SK-N-MC (cell line): ENCODE measurements at regions not wholly inside any gene's neighbourhood (a gene's known extent, or its start where the extent isn't known, plus 50 kb on each side); places are given as distances from the start of the nearest gene placed in this dataset.
A peak's percentile ranks its signal among the peaks of the same experiment; 100 is the strongest.

Source experiments
- DNase-seq: peaks from one replicate; pipeline ENCODE4 v3.0.0-alpha.2; 2011; ENCODE audit warnings: low read depth, low spot score
- H3K27ac ChIP-seq: fragments of 200-600 bp; sonication (generic); 2 replicates; pipeline ENCODE4 v1.5.1; 2016; ENCODE audit warnings: mixed run types
- H3K36me3 ChIP-seq: fragments of 200-600 bp; sonication (generic); 2 replicates; pipeline ENCODE4 v1.6.1; 2017; ENCODE audit warnings: antibody characterized with exemption, low read length, mixed read lengths; ENCODE audit not compliant: insufficient read depth
- H3K4me3 ChIP-seq: fragments of 200-600 bp; sonication (generic); 2 replicates; pipeline ENCODE4 v1.5.1; 2016
- H3K9ac ChIP-seq: fragments of 200-600 bp; sonication (generic); 2 replicates; pipeline ENCODE4 v1.8.0; 2017; ENCODE audit warnings: mixed run types, mixed read lengths; ENCODE audit not compliant: insufficient read length
- H3K9me3 ChIP-seq: fragments of 200-600 bp; sonication (generic); 2 replicates; pipeline ENCODE4 v1.6.1; 2017; ENCODE audit warnings: low read depth, mild to moderate bottlenecking, antibody characterized with exemption, low read length, moderate library complexity, mixed read lengths
- EZH2 ChIP-seq: fragments of 200-600 bp; sonication (generic); IDR thresholded peaks from one replicate; pipeline ENCODE4 v1.6.1; 2017; ENCODE audit warnings: antibody characterized with exemption
- FOXP2 ChIP-seq: optimal IDR thresholded peaks from 2 replicates; pipeline ENCODE3; 2011; ENCODE audit warnings: mild to moderate bottlenecking, moderate library complexity; ENCODE audit not compliant: insufficient read depth; ENCODE audit errors: extremely low read length, control extremely low read depth
- POLR2AphosphoS5 ChIP-seq: IDR thresholded peaks from 2 replicates; pipeline ENCODE4 v1.6.1; 2012; ENCODE audit warnings: mild to moderate bottlenecking, low read depth, low read length, borderline replicate concordance

DNA sequence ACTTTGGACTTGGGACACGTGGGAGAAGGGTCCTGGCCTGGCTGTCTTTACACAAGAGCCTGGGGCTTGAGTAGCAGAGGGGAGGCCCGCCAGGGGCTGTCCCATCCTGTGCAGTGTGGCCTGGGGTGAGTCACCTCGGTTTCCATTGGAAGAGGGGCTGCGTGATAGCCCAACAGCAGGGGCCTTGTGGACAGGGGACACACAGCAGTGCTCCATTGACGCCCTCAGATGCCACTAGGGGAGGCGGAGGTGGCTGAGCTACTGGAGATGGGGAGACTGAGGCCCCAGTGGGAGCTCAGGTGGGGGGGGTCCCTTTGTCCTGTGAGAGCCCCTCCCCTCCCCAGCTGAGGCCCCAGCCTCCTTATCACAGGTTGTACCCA lies 50.0 kb upstream of the RNU6ATAC start:
- no peak for DNase-seq
- Histone ChIP-seq H3K4me3 (no peak overlapping the region), H3K36me3 (no peaks in the 10 kb centered on the region), H3K9ac (no peak overlapping the region), H3K27ac (no peak overlapping the region), H3K9me3 (no peaks in the 10 kb centered on the region)
- no peak for TF ChIP-seq EZH2
- TF ChIP-seq FOXP2 = no peak
- no peak for TF ChIP-seq POLR2AphosphoS5

- Histone ChIP-seq H3K4me3 (no peak overlapping the region), H3K36me3 (no peaks in the 10 kb centered on the region), H3K9ac (peak overlapping the region; percentile 61), H3K27ac (peak overlapping the region; percentile 54; the same call in 1 of the 2 replicates), H3K9me3 (no peaks in the 10 kb centered on the region)
- no peak for DNase-seq
- TF ChIP-seq POLR2AphosphoS5 = no peak
- no peak for TF ChIP-seq FOXP2
- no peak for TF ChIP-seq EZH2
Observed at GRCh38 chr9:134214766-134215419, 50.5 kb upstream of the RNU6ATAC start.

DNA sequence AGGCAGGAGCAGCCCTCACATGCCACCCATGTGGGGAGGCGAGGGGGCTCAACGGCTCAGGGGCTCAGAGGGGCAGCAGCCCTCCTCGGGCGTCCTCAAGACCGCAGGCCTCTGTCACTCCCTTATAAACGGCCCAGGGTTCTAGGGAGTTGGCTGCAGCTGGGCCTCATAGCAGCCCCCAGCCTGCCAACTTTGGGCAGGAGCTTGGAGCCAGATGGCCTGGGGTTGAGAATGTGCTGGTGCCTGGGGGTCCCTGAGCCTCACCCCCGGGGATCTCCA lies 51.0 kb upstream of the RNU6ATAC start:
- TF ChIP-seq POLR2AphosphoS5 (no peak), EZH2 (no peak), FOXP2 (no peak)
- DNase-seq = no peak
- Histone ChIP-seq H3K9me3 (no peaks in the 10 kb centered on the region), H3K27ac (peak overlapping the region; percentile 54; the same call in 1 of the 2 replicates), H3K4me3 (no peak overlapping the region), H3K9ac (peak overlapping the region; percentile 61), H3K36me3 (no peaks in the 10 kb centered on the region)

DNA sequence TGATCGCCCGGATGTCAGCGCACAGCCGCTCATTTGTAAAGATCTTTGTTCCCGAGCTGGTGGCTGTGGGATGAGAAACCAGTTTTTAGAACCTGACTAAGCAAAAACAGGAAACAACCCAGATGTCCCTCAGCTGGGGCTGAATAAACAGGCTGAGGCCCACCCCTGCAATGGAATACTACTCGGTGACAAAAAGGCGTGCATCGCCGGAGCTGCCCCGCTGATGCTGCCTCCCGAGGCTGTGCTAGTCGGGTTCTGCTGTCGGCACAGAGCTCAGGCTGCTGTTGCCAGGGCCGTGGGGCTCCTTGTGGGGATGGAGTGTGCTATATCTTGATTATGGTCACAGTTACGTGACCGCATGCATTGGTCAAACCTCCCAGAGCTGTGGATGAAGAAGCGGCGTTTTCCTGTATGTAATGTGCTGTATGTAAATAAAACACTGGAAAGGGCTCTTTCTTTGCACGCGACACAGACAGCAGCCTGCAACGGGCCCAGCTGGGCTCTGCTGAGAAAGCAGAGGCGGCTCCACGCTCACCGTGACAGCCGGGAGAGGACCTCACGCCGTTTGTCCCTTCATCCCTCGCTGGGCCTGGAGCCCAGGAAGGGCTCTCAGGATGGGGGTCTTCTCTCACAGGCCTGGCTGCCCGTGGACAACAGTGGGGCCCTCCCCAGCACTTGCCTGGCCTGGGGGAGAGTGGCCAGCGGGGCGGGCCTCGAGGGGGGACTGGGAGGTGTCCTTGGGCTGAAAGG lies 51.5 kb upstream of the RNU6ATAC start:
- Histone ChIP-seq H3K9me3 (no peaks in the 10 kb centered on the region), H3K9ac (peak overlapping the region; percentile 61), H3K4me3 (no peak overlapping the region), H3K27ac (peak overlapping the region; percentile 54; the same call in 1 of the 2 replicates), H3K36me3 (no peaks in the 10 kb centered on the region)
- TF ChIP-seq POLR2AphosphoS5 (no peak), EZH2 (no peak), FOXP2 (no peak)
- DNase-seq = no peak

GRCh38 chr9:134216449-134216951 lies 52.1 kb upstream of the RNU6ATAC start:
- DNase-seq = no peak
- H3K27ac ChIP-seq = no peak overlapping the region
- H3K9ac ChIP-seq = no peak overlapping the region
- H3K4me3 ChIP-seq = no peak overlapping the region
- no peaks in the 10 kb centered on the region for H3K9me3 ChIP-seq
- H3K36me3 ChIP-seq = no peaks in the 10 kb centered on the region
- no peak for TF ChIP-seq POLR2AphosphoS5
- TF ChIP-seq EZH2 = no peak
- TF ChIP-seq FOXP2 = no peak

DNA sequence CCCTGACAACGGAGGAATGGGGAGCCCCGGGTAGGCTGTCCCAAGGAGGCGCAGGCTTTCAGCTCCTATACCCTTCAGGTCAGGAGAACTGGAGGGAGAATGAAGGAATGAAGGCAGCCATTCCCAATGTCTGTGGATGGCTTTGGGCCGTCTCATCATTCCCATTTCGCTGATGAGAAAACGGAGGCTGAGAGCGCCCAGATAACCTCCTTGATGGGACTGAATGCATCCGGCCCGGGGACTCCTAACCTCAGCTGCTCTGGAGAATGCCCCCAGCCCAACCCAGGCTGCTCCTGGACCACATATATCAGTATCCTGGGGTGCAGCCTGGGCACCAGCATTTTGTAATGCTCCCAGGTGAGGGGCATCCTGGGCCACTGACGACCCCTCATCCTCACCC lies 52.6 kb upstream of the RNU6ATAC start:
- no peak overlapping the region for H3K27ac ChIP-seq
- H3K4me3 ChIP-seq = no peak overlapping the region
- no peak for TF ChIP-seq FOXP2
- TF ChIP-seq POLR2AphosphoS5 = no peak
- TF ChIP-seq EZH2 = no peak
- no peaks in the 10 kb centered on the region for H3K9me3 ChIP-seq
- H3K9ac ChIP-seq = no peak overlapping the region
- no peak for DNase-seq
- no peaks in the 10 kb centered on the region for H3K36me3 ChIP-seq

DNA sequence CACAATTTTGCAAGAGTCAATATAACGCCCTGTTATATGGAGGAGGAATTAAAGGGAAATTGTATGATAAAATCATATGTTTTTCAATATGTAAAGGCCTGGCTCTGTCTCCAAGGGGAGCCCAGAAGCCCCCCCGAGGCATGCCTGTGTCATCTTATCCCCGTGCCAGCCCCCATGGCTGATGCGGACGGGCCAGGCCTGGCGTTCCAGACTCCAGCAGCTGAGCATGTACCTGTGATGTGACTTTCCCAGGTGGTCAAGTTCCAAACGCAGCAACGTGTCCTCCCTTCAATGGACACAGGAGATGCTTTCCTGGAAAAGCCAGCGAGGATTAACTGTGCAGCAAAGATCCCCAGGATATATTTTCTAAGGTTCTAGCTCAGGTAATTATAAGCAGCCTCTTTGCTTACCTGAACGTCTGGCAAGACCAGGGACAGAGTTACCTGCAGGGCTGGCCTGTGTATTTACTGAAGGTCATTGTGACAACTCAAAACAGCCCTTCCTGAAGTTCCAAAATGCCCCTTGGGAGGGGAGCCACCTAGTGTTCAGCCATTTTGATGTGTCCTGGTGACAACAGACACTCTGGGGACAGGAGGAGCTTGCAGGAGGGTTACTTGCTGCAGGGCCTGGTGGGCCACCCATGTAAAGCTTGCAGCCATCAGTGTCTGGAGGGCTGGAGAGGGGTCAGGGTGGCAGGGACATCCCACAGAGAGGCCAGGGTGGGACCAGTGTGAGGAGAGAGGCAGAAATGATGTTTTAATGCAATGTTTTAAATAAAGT lies 53.3 kb upstream of the RNU6ATAC start:
- TF ChIP-seq FOXP2 (no peak), POLR2AphosphoS5 (no peak), EZH2 (no peak)
- H3K27ac ChIP-seq = no peak overlapping the region
- H3K9ac ChIP-seq = no peak overlapping the region
- no peak overlapping the region for H3K4me3 ChIP-seq
- no peaks in the 10 kb centered on the region for H3K9me3 ChIP-seq
- DNase-seq = no peak
- no peaks in the 10 kb centered on the region for H3K36me3 ChIP-seq

GRCh38 chr9:134218230-134218629 lies 53.9 kb upstream of the RNU6ATAC start:
- Histone ChIP-seq H3K9ac (no peak overlapping the region), H3K4me3 (no peak overlapping the region), H3K36me3 (no peaks in the 10 kb centered on the region), H3K9me3 (no peaks in the 10 kb centered on the region), H3K27ac (no peak overlapping the region)
- no peak for DNase-seq
- no peak for TF ChIP-seq EZH2
- no peak for TF ChIP-seq POLR2AphosphoS5
- no peak for TF ChIP-seq FOXP2
